Gastrocnemius medialis (tissue), 4 donors: ENCODE measurements at regions not wholly inside any gene's neighbourhood (a gene's known extent, or its start where the extent isn't known, plus 50 kb on each side); places are given as distances from the start of the nearest gene placed in this dataset.

Source experiments
- CTCF ChIP-seq, 5 experiments: fragments of 450-650 bp in 3 of 5; fragments of 200-600 bp in 2 of 5; sonication (generic) in 2 of 5; IDR thresholded peaks in 4 of 5; conservative IDR thresholded peaks in 1 of 5; 1 replicate in 4 of 5; 2 replicates in 1 of 5; pipeline ENCODE4 v1.5.1; 2016 to 2019; ENCODE audit warnings: antibody characterized with exemption in 5 of 5, mild to moderate bottlenecking in 3 of 5, moderate library complexity in 3 of 5
- POLR2A ChIP-seq, 2 donors: fragments of 450-650 bp; IDR thresholded peaks; one replicate each; pipeline ENCODE4 v1.6.1; 2017; ENCODE audit warnings: antibody characterized with exemption in 2 of 2, mild to moderate bottlenecking in 2 of 2, moderate library complexity in 2 of 2

GRCh38 chr11:37352485-37352884, 754.4 kb upstream of the RAG2 start:
- TF ChIP-seq CTCF (IDR thresholded peaks at IDR 0.05 in 4 of 5, conservative IDR thresholded peaks at IDR 0.05 in 1 of 5) (no peak), POLR2A (IDR thresholded peaks at IDR 0.05) (no peak)
